ENCODE measurements at regions not wholly inside any gene's neighbourhood (a gene's known extent, or its start where the extent isn't known, plus 50 kb on each side); places are given as distances from the start of the nearest gene placed in this dataset.

DNA sequence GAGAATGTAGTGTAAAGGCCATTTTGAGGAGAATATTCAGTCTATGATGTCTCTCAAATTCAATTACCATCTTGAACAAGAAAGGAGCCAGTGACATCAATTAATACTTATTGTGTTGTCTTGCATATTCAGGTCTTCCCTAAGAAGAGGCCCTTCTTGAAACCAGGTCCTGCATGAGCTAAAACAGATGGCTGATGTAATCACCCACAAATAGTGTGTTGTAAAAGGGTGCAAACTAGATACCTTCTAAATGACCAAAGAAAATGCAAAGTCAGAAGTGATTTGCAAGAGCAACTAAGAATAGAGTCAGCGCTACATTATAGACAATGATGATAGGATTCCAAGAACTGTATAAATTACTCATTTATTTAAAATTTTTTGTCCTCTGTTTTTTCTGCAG is 97.0 kb downstream of the BTBD3 start:
- no peak overlapping the region for H3K4me3 Mint-ChIP-seq (ENCODE audit: unreplicated experiment)
- no TSS peak for BruUV-seq (replicated peaks)

DNA sequence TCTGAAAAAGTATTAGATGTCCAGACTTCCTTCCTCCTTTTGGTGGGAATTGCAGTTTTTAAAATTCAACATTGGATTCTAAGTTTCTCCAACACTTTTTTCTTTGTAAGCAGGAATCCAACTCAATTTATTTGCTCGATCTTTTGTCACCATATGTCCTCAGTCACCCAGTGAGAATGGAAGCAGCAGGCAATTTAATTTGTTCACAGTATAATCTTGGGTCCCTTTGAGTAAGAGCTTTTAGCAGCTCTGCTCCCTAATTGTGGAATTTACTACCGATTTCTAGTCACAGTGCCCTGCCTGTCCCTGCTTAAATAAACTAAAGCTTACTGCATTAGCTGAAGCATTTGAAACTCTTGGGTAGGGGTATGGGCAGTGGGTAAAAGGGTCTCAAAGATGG is 98.6 kb downstream of the BTBD3 start:
- Mint-ChIP-seq H3K9me3 (ENCODE audit: unreplicated experiment) (no peaks in the 10 kb centered on the region), H3K36me3 (ENCODE audit: insufficient read depth, unreplicated experiment) (no peaks in the 10 kb centered on the region), H3K4me1 (ENCODE audit: insufficient read depth, unreplicated experiment) (no peaks in the 10 kb centered on the region), H3K27me3 (ENCODE audit: insufficient read depth, unreplicated experiment) (no peaks in the 10 kb centered on the region), H3K4me3 (ENCODE audit: unreplicated experiment) (no peak overlapping the region), H3K27ac (ENCODE audit: low read depth, unreplicated experiment) (no peak overlapping the region)
- CTCF ChIA-PET, result interaction anchor here (1.0 kb wide), 2 partner anchors 12 to 57 kb away, joined by 3 read pairs; no protein-coding TSS in a partner anchor
- no TSS peak for BruUV-seq (replicated peaks)
- no peak for DNase-seq (ENCODE audit: unreplicated experiment)
- POLR2A ChIA-PET, result no interaction called here
- TF ChIP-seq, protein P1, sequence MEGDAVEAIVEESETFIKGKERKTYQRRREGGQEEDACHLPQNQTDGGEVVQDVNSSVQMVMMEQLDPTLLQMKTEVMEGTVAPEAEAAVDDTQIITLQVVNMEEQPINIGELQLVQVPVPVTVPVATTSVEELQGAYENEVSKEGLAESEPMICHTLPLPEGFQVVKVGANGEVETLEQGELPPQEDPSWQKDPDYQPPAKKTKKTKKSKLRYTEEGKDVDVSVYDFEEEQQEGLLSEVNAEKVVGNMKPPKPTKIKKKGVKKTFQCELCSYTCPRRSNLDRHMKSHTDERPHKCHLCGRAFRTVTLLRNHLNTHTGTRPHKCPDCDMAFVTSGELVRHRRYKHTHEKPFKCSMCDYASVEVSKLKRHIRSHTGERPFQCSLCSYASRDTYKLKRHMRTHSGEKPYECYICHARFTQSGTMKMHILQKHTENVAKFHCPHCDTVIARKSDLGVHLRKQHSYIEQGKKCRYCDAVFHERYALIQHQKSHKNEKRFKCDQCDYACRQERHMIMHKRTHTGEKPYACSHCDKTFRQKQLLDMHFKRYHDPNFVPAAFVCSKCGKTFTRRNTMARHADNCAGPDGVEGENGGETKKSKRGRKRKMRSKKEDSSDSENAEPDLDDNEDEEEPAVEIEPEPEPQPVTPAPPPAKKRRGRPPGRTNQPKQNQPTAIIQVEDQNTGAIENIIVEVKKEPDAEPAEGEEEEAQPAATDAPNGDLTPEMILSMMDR (IDR thresholded peaks at IDR 0.05; ENCODE audit: unreplicated experiment), result no peak
- intact Hi-C loops (cut with micrococcal nuclease), result no loop called here

More for the DNA sequence above, 97.0 kb downstream of the BTBD3 start:
- Mint-ChIP-seq H3K27ac (ENCODE audit: low read depth, unreplicated experiment) (no peak overlapping the region), H3K27me3 (ENCODE audit: insufficient read depth, unreplicated experiment) (no peaks in the 10 kb centered on the region), H3K36me3 (ENCODE audit: insufficient read depth, unreplicated experiment) (no peaks in the 10 kb centered on the region), H3K9me3 (ENCODE audit: unreplicated experiment) (no peaks in the 10 kb centered on the region), H3K4me1 (ENCODE audit: insufficient read depth, unreplicated experiment) (no peaks in the 10 kb centered on the region)
- POLR2A ChIA-PET, result no interaction called here
- CTCF ChIA-PET, result interaction anchor here (0.5 to 0.6 kb wide), 2 partner anchors 25 to 77 kb away, joined by 3 to 4 read pairs; no protein-coding TSS in a partner anchor
- intact Hi-C loops (cut with micrococcal nuclease), result no loop called here
- no peak for DNase-seq (ENCODE audit: unreplicated experiment)
- TF ChIP-seq, protein P1 (IDR thresholded peaks at IDR 0.05; ENCODE audit: unreplicated experiment), result no peak

DNA sequence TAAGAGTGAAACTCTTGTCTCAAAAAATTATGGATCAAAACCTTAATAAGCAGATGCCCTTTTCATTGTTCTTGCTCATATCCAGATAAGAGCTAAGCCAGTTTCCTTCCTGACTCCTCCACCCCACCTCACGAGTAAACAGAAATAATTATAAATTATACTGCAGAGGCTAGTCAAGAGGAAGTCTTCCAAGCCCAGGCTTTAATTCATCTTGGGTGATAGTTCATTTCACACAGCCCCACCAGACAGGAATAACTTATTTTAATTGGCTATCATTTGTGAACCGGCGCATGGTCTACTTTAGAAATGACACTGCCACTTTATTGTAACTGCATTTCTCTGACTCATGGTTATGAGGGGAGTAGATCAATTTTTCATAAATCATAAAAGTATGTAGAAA is 102.0 kb downstream of the BTBD3 start:
- Mint-ChIP-seq H3K4me3 (ENCODE audit: unreplicated experiment) (no peak overlapping the region), H3K9me3 (ENCODE audit: unreplicated experiment) (no peaks in the 10 kb centered on the region), H3K27ac (ENCODE audit: low read depth, unreplicated experiment) (no peak overlapping the region), H3K4me1 (ENCODE audit: insufficient read depth, unreplicated experiment) (no peaks in the 10 kb centered on the region), H3K27me3 (ENCODE audit: insufficient read depth, unreplicated experiment) (no peaks in the 10 kb centered on the region), H3K36me3 (ENCODE audit: insufficient read depth, unreplicated experiment) (no peaks in the 10 kb centered on the region)
- no peak for DNase-seq (ENCODE audit: unreplicated experiment)
- TF ChIP-seq, protein P1 (IDR thresholded peaks at IDR 0.05; ENCODE audit: unreplicated experiment), result no peak
- intact Hi-C loops (cut with micrococcal nuclease), result no loop called here
- BruUV-seq (replicated peaks), result no TSS peak
- POLR2A ChIA-PET, result no interaction called here
- CTCF ChIA-PET, result no interaction called here

DNA sequence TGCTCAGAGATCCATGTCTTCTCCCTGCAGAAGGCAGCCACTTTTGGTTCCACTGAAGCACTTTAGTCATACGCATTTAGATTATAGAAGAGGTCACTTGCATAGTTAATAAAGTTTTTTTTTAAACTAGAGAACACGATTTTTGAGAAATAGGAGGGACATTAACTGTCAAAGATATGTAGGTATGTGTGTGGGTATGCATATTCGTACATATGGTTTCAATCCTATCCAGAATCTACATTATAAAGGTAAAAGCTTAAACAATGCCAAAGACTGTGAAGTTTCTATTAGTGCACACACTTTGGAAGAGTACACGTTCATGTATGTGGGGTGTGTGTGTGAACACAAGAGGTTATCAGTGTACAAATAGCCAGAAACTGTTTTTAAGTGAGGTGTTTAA is 103.2 kb downstream of the BTBD3 start:
- ChIA-PET CTCF (interaction anchor here (0.6 kb wide), 1 partner anchor 156 kb away, joined by 3 read pairs; no protein-coding TSS in a partner anchor), POLR2A (no interaction called here)
- no peaks in the 10 kb centered on the region for H3K27me3 Mint-ChIP-seq (ENCODE audit: insufficient read depth, unreplicated experiment)
- TF ChIP-seq, protein P1 (IDR thresholded peaks at IDR 0.05; ENCODE audit: unreplicated experiment), result no peak
- H3K4me1 Mint-ChIP-seq (ENCODE audit: insufficient read depth, unreplicated experiment), result no peaks in the 10 kb centered on the region
- no peak overlapping the region for H3K4me3 Mint-ChIP-seq (ENCODE audit: unreplicated experiment)
- DNase-seq (ENCODE audit: unreplicated experiment), result no peak
- intact Hi-C loops (cut with micrococcal nuclease), result no loop called here
- no peak overlapping the region for H3K27ac Mint-ChIP-seq (ENCODE audit: low read depth, unreplicated experiment)
- H3K36me3 Mint-ChIP-seq (ENCODE audit: insufficient read depth, unreplicated experiment), result no peaks in the 10 kb centered on the region
- BruUV-seq (replicated peaks), result no TSS peak
- H3K9me3 Mint-ChIP-seq (ENCODE audit: unreplicated experiment), result no peaks in the 10 kb centered on the region

All from MCF 10A (cell line).